NCI-H2107 treated with DMSO at 0.1 percent for 48 hours (cell line): ENCODE measurements at regions not wholly inside any gene's neighbourhood (a gene's known extent, or its start where the extent isn't known, plus 50 kb on each side); places are given as distances from the start of the nearest gene placed in this dataset.
"Not testable (repeated sequence)": the region's sequence is repeated elsewhere in the genome, so short reads cannot be mapped to it uniquely, and the experiment has no call there.

Source experiments
- DNase-seq: peaks from one replicate; lab custom pipeline; 2025; ENCODE audit not compliant: unreplicated experiment; lab: John Stamatoyannopoulos, UW

DNA sequence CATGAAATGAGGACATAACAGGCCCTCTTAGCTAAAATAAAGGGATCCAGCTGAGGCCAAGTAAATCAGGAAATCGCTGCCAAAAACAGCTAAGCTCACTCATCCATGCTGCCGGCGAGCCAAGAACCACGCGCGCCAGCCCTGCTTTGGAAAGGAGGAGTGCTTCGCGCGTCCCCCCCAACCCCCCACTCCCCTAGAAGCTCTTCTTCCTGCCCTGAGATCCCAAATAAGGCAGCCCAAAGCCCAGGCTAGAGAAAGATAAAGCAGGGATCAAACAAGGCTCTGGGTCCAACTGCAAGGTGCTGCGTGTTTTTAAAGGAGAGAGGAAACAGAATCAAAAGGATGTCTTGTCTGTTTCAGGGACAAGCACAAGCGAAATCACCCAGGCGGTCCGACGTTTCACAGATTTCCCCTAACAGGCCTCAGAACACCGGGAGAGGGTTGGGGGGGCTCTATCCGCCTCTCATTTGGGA lies 168.3 kb upstream of the AUTS2 start:
- DNase-seq = no peak

DNA sequence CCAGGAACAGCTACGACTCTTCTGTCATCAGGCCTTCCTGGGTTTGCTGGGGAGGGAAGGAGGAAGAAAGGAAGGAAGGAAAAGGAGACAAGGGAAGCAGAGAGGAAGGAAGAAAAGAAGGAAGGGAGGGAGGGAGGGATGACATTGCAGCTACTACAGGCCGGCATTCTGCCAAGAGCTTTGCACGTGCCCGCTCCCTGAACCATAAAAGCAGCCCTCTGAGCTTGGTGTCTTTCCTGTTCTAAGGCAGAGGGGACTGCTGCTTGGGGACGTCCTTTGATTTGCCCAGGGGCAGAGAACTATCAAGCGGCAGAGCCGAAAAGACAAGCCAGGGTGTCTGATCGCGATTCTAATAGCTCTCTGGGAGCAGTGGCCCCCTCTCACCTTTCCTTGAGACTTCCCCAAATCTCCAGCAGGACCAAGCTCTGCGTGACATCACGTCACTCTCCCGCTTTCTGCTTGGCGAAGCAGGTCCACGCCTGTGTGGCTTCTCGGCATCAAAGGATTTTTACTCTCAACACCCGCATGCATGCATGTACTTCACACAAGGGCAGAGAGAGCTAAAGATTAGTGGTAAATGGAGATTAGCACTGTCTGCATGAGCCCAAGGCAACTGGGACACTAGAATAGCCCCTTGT lies 167.8 kb upstream of the AUTS2 start:
- no peak for DNase-seq

DNA sequence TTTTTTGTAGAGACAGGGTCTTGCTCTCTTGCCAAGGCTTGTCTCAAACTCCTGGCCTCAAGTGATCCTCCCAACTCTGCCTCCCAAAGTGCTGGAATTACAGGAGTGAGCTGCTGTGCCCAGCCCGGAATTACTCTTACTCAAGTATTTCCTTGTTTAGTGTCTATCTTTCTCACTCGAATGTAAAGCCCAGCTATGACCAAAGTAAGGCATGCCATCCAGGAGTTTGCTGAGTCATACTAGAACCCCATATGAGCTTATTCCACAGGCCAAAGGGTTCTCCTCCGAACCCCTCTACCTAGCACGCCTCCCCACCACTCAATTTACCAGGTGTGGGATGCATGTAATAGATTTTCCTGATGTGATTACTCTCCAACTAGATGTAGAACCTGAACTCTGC lies 166.6 kb upstream of the AUTS2 start:
- DNase-seq = no peak

DNA sequence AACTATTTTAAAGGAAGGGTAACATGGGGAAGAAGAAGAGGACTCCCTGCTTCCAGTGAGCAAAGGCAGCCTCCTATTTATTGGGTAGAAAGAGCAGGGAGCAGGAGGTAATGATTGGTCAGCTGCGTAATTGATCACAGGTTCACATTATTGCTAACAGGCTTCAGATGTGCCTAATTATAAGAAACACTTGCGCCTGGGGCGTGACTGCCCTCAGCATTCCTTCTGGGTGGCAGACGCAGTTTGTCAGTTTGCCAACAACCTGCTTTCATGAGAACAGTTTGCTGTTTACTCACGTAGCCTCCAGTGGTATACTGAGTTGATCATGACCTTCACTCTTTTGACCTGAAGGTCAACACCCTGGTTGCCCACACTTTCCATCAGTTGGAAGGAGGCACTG lies 166.0 kb upstream of the AUTS2 start:
- not testable (repeated sequence) for DNase-seq

DNA sequence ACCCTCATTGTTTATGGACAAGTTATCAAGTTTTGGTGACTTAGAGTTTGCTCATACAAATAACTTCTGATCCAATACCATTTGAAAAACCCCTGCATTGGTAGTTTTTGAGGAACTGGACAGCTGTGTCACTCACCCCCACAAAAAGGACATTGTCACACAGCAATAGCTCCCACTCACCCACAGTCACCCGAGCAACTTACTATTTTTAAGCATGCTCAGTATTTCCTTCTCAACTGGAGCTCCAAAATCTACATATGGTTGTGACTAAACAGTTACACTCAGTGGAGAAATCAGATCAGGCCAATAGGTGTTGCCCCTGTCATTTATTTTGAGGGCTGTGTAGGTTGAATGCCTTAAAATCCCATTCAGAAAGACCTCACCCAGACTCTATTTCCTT lies 165.2 kb upstream of the AUTS2 start:
- no peak for DNase-seq

DNA sequence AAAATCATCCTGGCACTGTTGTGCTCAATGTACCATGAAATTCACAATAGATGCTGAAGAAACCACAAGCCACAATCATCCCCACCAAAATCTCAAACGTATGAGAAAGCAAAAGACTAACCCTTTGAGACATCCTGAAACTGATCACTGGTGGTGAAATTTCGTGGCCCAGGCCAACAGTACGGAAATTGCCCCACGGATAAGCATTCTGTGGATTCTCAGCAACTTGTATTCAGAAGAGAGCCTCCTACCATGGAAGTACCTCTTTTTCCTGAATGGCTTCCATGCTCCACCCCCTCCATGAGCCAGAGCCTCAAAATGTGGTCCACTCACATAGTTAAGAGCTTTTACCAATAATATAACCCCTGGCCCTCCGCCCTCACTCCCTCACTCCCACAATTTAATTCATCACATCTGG lies 163.9 kb upstream of the AUTS2 start:
- peak; percentile 80 for DNase-seq

DNA sequence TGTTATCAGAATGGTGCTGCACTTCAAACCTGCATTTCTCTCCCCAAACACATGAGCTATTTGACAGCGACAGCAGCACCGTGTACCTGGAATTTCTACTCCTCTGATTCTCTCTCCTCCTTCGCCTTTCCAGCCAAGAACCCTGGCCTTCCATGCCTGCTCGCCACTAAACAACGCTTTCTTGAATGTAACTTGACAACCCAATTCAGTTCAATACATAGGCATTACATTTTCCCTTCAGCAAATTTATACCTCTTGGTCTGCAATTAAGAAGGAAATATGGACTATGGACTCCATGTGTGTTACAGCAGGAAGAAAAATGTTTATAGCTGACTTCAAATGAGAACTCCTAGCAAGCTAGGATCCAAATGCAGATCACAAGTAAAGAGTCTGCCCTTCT lies 162.6 kb upstream of the AUTS2 start:
- DNase-seq = no peak

DNA sequence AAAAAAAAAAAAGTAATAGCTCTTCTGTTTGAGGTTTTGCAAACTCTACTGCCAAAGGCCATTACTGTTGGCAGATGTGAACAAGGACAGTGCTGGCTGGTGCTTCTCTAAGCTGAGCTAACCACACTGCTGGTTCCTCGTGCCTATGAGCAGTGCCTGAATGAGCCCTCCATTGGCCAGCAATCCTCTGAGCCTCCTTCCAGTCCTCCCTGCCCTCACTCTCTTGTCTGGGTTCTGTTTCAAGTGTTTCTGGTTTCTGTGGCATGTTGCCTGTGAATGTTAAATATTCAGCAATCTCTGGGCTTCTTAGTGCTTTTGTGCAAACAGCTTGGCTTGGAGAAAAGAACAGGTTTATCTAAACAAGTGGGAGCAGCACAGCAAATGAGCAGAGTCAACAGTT lies 161.3 kb upstream of the AUTS2 start:
- DNase-seq = no peak

DNA sequence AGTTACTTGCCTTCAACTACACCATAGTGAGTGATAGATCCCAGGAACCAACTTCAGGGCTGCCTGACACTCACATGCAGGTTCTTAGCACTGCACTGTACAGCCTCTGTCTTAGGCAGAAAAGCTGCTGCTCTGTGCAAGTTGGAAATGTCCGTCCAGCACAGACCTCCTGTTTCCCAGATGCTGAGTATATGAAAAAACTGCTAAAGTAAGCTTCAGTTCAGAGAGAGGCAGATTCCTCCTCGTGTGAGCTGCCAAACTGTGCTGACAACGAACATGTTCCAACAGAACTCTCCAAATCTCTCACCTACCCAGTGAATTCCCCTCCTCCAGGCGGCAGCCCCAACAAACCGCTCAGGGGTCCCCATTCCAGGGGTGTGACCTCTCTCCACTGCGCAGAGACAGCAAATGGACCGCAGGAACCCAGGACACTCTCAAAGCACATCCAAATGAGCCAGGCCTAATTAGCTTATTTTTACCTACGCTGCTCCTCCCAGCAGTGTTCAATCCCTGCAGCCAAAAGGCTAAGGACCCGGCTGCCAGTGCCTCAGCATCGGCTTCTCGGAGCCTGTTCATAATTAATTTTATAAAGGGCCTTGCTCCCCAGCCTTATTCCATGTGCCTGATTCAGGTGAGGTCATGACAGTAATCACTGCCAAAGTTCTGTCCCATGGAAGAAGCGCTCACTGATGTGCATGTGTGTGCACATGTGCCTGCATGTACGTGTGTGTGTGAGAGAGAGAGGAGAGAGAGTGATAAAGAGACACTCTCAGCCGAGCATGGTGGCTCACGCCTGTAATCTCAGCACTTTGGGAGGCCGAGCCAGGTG lies 159.5 kb upstream of the AUTS2 start:
- DNase-seq = no peak

DNA sequence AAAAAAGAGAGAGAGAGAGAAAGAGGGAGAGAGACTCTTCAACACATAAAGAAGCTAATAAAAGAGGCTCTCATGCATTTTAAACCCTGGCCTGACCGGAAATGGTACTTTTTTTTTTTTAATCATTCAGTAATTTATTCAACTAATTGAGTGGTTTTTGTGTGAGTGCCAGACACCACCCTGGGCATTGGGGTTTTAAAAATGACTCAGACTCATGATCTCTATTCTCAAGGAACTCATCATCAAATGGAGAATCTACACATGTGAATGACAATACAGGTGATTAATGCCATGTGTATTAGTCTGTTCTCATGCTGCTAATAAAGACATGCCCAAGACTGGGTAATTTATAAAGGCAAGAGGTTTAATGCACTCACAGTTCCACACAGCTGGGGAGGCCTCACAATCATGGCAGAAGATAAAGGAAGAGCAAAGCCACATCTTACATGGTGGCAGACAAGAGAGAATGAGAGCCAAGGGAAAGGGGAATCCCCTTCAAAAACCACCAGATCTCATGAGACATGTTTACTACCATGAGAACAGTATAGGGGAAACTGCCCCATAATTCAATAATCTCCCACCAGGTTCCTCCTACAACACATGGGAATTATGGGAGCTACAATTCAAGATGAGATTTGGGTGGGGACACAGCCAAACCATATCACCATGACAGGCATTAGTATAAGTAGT lies 158.5 kb upstream of the AUTS2 start:
- DNase-seq = no peak

DNA sequence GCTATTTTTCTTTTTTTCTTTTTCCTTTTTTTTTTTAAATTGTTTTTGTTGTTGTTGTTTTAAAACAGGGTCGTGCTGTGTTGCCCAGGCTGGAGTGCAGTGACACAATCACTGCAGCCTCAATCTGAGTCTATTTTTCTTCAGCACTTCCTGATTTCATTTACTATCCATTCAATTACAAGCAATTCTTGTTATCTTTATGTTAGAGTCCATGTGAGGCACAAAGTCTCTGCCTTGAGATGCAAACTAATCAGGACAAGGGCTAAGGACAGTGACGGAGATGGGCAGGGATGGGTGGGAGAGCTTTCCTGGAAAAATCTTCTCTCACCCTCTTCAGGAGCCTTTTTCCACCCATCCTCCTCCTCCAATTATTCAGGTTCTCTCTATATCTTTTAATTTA lies 157.3 kb upstream of the AUTS2 start:
- no peak for DNase-seq

DNA sequence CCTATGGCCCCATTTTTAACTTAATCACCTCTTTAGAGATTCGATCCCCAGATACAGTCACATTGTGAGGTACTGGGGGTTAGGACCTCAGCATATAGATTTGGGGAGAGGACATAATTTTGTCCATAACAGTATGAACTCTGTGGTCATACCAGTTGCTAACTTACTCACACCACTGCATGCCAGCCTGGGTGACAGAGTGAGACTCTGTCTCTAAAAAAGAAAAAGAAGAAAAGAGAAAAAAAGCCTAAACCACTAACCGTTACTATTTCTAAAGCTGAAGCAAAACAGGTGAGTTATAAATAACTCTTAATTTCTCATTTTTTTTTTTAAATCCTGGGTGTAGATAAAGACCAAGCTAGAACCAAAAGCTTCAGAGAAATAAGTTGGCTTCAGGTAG lies 155.1 kb upstream of the AUTS2 start:
- DNase-seq = no peak

DNA sequence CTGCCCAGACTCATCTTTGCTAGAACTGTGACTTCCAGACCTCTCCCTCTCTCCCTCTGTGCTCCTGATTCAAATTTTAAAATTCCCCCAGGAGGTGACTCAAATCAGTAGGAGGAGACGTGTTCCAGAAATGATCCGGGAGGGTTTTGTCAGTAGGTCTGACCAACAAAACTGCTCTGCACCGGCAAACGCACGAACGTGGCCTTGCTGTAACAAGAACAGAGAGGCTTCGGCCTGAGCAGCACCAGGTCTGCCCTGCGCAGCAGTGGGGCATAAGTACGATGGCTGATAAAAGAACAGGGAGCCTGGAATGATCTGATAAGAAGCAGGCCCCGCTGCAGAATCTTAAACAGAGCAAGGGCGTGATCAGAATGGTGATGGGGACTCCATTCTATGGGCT lies 152.7 kb upstream of the AUTS2 start:
- no peak for DNase-seq

DNA sequence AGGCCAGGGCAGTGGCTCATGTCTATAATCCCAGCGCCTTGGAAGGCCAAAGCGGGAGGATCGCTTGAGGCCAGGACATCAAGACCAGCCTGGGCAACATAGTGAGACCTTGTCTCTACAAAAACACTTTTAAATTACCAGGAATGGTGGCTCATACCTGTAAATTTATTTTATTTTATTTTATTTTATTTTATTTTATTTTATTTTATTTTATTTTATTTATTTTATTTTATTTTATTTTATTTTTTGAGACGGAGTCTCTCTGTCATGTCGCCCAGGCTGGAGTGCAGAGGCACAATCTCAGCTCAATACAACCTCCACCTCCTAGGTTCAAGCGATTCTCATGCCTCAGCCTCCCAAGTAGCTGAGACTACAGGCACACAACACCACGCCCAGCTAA lies 152.1 kb upstream of the AUTS2 start:
- DNase-seq = not testable (repeated sequence)

DNA sequence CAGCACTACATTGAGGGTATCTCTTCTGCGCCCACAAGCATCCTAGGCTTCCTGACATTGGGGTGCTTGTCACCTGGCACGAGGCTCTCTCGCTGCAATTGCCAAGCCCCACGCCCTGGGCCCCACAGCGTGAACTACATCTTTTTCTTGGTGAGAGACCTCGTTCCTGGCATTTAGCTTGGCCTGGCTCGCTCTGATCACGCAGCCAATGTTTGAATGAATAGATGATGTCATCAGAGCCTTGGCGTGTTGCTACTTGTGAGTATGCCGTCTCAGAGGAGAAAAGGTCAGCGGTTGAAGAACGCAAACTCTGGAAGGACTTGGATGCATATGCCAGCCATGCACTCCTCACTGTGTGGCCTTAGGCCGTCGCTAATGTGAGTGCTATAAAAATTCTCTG lies 150.2 kb upstream of the AUTS2 start:
- DNase-seq = no peak

DNA sequence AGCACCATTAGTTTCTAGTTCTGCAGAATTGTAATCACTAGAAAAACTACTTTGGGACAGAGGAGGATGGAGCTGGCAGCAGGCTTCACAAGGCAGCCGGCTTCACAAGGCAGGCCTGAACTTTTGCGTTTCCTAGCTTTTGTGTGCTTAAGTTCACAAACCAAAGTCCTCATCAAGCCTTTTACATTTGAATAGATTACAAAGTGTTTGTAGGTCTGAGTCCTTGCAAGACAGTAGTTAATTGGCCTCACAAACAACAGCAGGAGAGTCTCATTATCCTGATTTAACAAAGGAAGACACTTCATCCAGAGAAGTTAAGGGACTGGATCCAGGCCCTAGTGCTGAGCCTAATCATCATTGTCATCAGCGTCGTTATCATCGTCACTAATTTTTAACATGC lies 147.8 kb upstream of the AUTS2 start:
- no peak for DNase-seq

DNA sequence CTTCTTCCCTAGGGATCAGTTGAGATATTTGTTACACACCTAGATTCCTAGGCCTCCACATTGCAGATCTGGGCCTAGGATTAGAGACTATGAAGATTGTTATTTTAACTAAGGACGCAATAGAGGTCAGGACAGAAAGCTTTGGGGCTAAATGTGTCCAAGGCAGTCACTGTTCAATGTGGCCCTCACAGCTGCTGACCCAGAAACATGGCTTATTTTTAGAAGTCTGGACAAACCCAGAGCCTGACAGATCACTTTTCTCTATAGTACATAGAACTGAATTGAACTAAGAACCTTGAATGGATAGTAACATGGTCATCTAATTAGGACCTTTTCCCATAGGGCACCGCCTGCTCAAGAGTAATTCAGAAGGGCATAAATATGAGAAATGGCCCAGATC lies 146.6 kb upstream of the AUTS2 start:
- no peak for DNase-seq

DNA sequence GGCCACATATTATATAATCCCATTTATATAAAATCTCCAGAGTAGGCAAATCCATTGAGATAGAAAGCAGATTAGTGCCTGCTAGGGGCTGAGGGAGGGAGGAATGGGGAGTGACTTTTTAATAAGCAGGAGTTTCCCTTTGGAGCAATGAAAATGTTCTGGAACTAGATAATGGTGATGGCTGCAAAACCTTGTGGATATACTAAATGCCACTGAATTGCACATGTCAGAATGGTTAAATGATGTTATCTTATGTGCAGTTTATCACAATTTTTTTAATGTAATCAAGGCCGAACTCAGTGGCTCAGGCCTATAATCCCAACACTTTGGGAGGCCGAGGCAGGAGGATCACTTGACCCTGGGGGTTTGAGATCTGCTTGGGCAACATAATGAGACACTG lies 145.5 kb upstream of the AUTS2 start:
- no peak for DNase-seq

DNA sequence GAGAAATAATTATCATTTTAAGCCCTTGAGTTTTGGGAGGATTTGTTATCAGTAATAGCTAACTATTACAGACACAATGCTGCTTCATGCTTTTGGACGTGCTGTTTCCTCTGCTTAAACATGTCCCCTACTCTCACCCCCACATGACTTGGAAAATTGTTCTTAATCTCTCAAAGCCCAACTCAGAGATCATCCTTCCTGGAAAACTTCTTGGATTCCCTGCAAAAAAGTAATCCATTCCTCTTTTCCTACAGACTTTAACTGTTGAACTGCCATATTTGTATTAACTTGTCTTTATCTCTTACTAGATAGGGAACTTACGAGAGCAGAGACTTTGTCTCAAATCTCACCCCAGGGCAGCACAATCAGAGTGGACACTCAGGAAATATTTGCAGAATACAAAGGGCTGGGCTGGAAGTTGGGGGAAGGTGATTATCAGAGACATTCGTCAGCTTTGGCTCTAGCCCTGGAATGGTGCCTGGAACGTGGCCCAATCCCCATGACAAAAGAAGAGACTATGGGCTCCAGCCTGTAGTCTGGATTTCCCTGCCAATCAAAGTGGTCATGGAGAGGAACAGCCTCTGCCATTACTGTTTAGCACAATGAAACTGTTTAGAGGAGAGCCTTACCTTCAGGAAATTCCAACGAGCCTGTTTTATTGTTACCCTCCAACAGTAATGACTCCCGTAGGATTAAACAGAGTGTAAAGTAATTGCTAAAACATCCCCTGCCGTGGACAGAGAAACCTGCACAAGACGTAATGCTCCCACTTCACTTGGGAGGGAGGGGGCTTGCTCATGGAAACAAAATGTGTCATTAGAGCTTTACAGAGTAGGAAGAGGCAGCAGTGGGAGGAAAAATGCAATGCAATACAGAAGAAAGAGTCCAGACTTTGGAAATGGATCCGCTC lies 140.4 kb upstream of the AUTS2 start:
- no peak for DNase-seq

DNA sequence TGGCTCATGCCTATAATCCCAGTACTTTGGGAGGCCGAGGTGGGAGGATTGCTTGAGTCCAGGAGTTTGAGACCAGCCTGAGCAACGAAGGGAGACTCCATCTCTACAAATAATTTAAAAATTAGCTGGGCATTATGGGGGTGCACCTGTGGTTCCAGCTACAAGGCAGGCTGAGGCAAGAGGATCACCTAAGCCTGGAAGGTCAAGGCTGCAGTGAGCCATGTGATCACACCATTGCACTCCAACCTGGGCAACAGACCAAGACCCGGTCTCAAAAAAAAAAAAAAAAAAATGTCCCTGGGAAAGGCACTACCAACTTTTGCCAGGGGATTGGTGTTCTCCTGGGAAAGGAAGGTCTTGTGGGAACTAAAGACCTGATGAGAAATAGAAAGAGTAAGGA lies 134.2 kb upstream of the AUTS2 start:
- DNase-seq = no peak

DNA sequence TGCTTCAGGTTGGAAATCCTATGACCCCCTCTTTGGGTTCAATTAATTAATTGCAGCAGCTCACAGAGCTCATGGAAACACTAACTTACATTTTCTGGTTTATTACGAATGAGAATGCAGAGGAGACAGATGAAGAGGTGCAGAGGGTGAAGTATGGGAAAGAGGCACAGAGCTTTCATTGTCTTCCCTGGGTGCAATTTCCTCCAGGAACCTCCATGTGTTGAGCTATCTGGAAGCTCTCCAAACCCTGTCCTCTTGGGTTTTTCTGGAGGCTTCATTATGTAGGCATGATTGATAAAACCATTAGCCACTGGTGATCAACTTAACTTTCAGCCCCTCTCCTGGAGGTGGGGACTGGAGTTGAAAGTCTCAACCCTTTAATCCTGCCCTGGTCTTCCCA lies 133.0 kb upstream of the AUTS2 start:
- DNase-seq = no peak
